ENCODE measurements at regions not wholly inside any gene's neighbourhood (a gene's known extent, or its start where the extent isn't known, plus 50 kb on each side); places are given as distances from the start of the nearest gene placed in this dataset.
A peak's percentile ranks its signal among the peaks of the same experiment; 100 is the strongest.

GRCh38 chr4:26084414-26084813, 170.4 kb downstream of the SMIM20 start:
- Histone ChIP-seq H3K4me1 (ENCODE audit: control insufficient read depth, insufficient read depth, low read length) (peaks cover 7% of the 10 kb centered on the region), H3K9me3 (ENCODE audit: control insufficient read depth, low read length) (no peaks in the 10 kb centered on the region), H3K27ac (ENCODE audit: low read length) (no peak overlapping the region), H3K4me3 (ENCODE audit: low read length) (no peak overlapping the region), H3K27me3 (ENCODE audit: control insufficient read depth, insufficient read depth) (no peaks in the 10 kb centered on the region)
- no peak for ATAC-seq
- no peak for DNase-seq
- WGBS: 96% methylated on average over 4 of the region's 4 CpGs
- intact Hi-C loops (cut with DNase I): loop anchor here in 2 of 4 donors (5.0 to 10.0 kb wide), 3 partner anchors 240 to 328 kb away; partner anchors contain the start of gene RBPJ (in 2 of the 2)

GRCh38 chr4:26085551-26085950, 171.5 kb downstream of the SMIM20 start:
- Histone ChIP-seq H3K9me3 (ENCODE audit: control insufficient read depth, low read length) (no peaks in the 10 kb centered on the region), H3K27me3 (ENCODE audit: control insufficient read depth, insufficient read depth) (no peaks in the 10 kb centered on the region), H3K4me3 (ENCODE audit: low read length) (no peak overlapping the region), H3K27ac (ENCODE audit: low read length) (no peak overlapping the region), H3K4me1 (ENCODE audit: control insufficient read depth, insufficient read depth, low read length) (peaks cover 7% of the 10 kb centered on the region)
- intact Hi-C loops (cut with DNase I): loop anchor here in 2 of 4 donors (10.0 kb wide), 1 partner anchor 239 kb away; the partner anchor contains the start of gene RBPJ (in 2 of the 2)
- DNase-seq: no peak
- WGBS: 80% methylated on average over 3 of the region's 3 CpGs
- no peak for ATAC-seq

- intact Hi-C loops (cut with DNase I): loop anchor here in 2 of 4 donors (10.0 kb wide), 1 partner anchor 238 kb away; the partner anchor contains the start of gene RBPJ (in 2 of the 2)
- peak overlapping the region; percentile 26 for H3K27ac ChIP-seq (ENCODE audit: low read length)
- 53% methylated on average over 10 of the region's 10 CpGs for WGBS
These were observed 172.8 kb downstream of the SMIM20 start for GRCh38 chr4:26086621-26087441.

GRCh38 chr4:26088433-26088928, 174.5 kb downstream of the SMIM20 start:
- Histone ChIP-seq H3K9me3 (ENCODE audit: control insufficient read depth, low read length) (no peaks in the 10 kb centered on the region), H3K27me3 (ENCODE audit: control insufficient read depth, insufficient read depth) (no peaks in the 10 kb centered on the region), H3K27ac (ENCODE audit: low read length) (no peak overlapping the region), H3K4me3 (ENCODE audit: low read length) (no peak overlapping the region), H3K4me1 (ENCODE audit: control insufficient read depth, insufficient read depth, low read length) (peaks cover 7% of the 10 kb centered on the region)
- DNase-seq: no peak
- WGBS: 31% methylated on average over 4 of the region's 4 CpGs
- ATAC-seq: peak; percentile 53 to 64
- intact Hi-C loops (cut with DNase I): loop anchor here in 2 of 4 donors (10.0 kb wide), 1 partner anchor 236 kb away; the partner anchor contains the start of gene RBPJ (in 2 of the 2)

More at GRCh38 chr4:26086621-26087441, 172.8 kb downstream of the SMIM20 start:
- Histone ChIP-seq H3K9me3 (ENCODE audit: control insufficient read depth, low read length) (no peaks in the 10 kb centered on the region), H3K27me3 (ENCODE audit: control insufficient read depth, insufficient read depth) (no peaks in the 10 kb centered on the region), H3K4me3 (ENCODE audit: low read length) (no peak overlapping the region), H3K4me1 (ENCODE audit: control insufficient read depth, insufficient read depth, low read length) (peaks cover 7% of the 10 kb centered on the region)
- DNase-seq (peak in 1 of 3 donors; percentile 38), ATAC-seq (peak in 1 of 2 donors; percentile 74)

- no peak for DNase-seq
- Histone ChIP-seq H3K9me3 (ENCODE audit: control insufficient read depth, low read length) (peaks cover under 1% of the 10 kb centered on the region), H3K27me3 (ENCODE audit: control insufficient read depth, insufficient read depth) (peaks cover 3% of the 10 kb centered on the region), H3K4me3 (ENCODE audit: low read length) (no peak overlapping the region), H3K27ac (ENCODE audit: low read length) (no peak overlapping the region), H3K4me1 (ENCODE audit: control insufficient read depth, insufficient read depth, low read length) (no peaks in the 10 kb centered on the region)
- WGBS: 65% methylated on average over 3 of the region's 3 CpGs
- intact Hi-C loops (cut with DNase I): no loop called here
- no peak for ATAC-seq
These were observed 179.5 kb downstream of the SMIM20 start for GRCh38 chr4:26093551-26093950.

- no peak overlapping the region for H3K4me3 ChIP-seq (ENCODE audit: low read length)
- intact Hi-C loops (cut with DNase I): no loop called here
- DNase-seq (no peak), ATAC-seq (no peak)
- no peak overlapping the region for H3K27ac ChIP-seq (ENCODE audit: low read length)
- H3K27me3 ChIP-seq (ENCODE audit: control insufficient read depth, insufficient read depth): peaks cover 3% of the 10 kb centered on the region
- H3K9me3 ChIP-seq (ENCODE audit: control insufficient read depth, low read length): peaks cover 2% of the 10 kb centered on the region
- no peaks in the 10 kb centered on the region for H3K4me1 ChIP-seq (ENCODE audit: control insufficient read depth, insufficient read depth, low read length)
- WGBS: 63% methylated on average over 2 of the region's 2 CpGs
These were observed 180.1 kb downstream of the SMIM20 start for GRCh38 chr4:26094076-26094475.

- no peak overlapping the region for H3K4me3 ChIP-seq (ENCODE audit: low read length)
- ATAC-seq: no peak
- DNase-seq: no peak
- intact Hi-C loops (cut with DNase I): no loop called here
- peaks cover 3% of the 10 kb centered on the region for H3K9me3 ChIP-seq (ENCODE audit: control insufficient read depth, low read length)
- H3K4me1 ChIP-seq (ENCODE audit: control insufficient read depth, insufficient read depth, low read length): no peaks in the 10 kb centered on the region
- H3K27me3 ChIP-seq (ENCODE audit: control insufficient read depth, insufficient read depth): peaks cover 3% of the 10 kb centered on the region
- no peak overlapping the region for H3K27ac ChIP-seq (ENCODE audit: low read length)
- WGBS: 64% methylated on average over 1 of the region's 1 CpG
These were observed 180.9 kb downstream of the SMIM20 start for GRCh38 chr4:26094911-26095310.

GRCh38 chr4:26099967-26100366, 185.9 kb downstream of the SMIM20 start:
- intact Hi-C loops (cut with DNase I): no loop called here

GRCh38 chr4:26101011-26101410, 187.0 kb downstream of the SMIM20 start:
- Histone ChIP-seq H3K27me3 (ENCODE audit: control insufficient read depth, insufficient read depth) (peaks cover 1% of the 10 kb centered on the region), H3K9me3 (ENCODE audit: control insufficient read depth, low read length) (peaks cover 4% of the 10 kb centered on the region), H3K4me1 (ENCODE audit: control insufficient read depth, insufficient read depth, low read length) (no peaks in the 10 kb centered on the region), H3K4me3 (ENCODE audit: low read length) (no peak overlapping the region), H3K27ac (ENCODE audit: low read length) (no peak overlapping the region)
- DNase-seq (no peak), ATAC-seq (no peak)
- 94% methylated on average over 4 of the region's 4 CpGs for WGBS
- intact Hi-C loops (cut with DNase I): no loop called here

More at GRCh38 chr4:26099967-26100366, 185.9 kb downstream of the SMIM20 start:
- no peak for ATAC-seq
- Histone ChIP-seq H3K4me1 (ENCODE audit: control insufficient read depth, insufficient read depth, low read length) (no peaks in the 10 kb centered on the region), H3K4me3 (ENCODE audit: low read length) (no peak overlapping the region), H3K27me3 (ENCODE audit: control insufficient read depth, insufficient read depth) (peaks cover 3% of the 10 kb centered on the region), H3K27ac (ENCODE audit: low read length) (no peak overlapping the region), H3K9me3 (ENCODE audit: control insufficient read depth, low read length) (peaks cover 4% of the 10 kb centered on the region)
- no peak for DNase-seq

GRCh38 chr4:26104056-26104685, 190.2 kb downstream of the SMIM20 start:
- DNase-seq: no peak
- Histone ChIP-seq H3K27me3 (ENCODE audit: control insufficient read depth, insufficient read depth) (no peaks in the 10 kb centered on the region), H3K4me1 (ENCODE audit: control insufficient read depth, insufficient read depth, low read length) (no peaks in the 10 kb centered on the region), H3K9me3 (ENCODE audit: control insufficient read depth, low read length) (peaks cover 2% of the 10 kb centered on the region), H3K27ac (ENCODE audit: low read length) (no peak overlapping the region), H3K4me3 (ENCODE audit: low read length) (no peak overlapping the region)
- intact Hi-C loops (cut with DNase I): no loop called here
- WGBS: 83% methylated on average over 3 of the region's 3 CpGs
- no peak for ATAC-seq

- no peaks in the 10 kb centered on the region for H3K9me3 ChIP-seq (ENCODE audit: control insufficient read depth, low read length)
- DNase-seq (no peak), ATAC-seq (peak; percentile 20 to 71)
- 47% methylated on average over 2 of the region's 2 CpGs for WGBS
- H3K4me3 ChIP-seq (ENCODE audit: low read length): no peak overlapping the region
- H3K27ac ChIP-seq (ENCODE audit: low read length): no peak overlapping the region
- intact Hi-C loops (cut with DNase I): no loop called here
- H3K4me1 ChIP-seq (ENCODE audit: control insufficient read depth, insufficient read depth, low read length): no peaks in the 10 kb centered on the region
- H3K27me3 ChIP-seq (ENCODE audit: control insufficient read depth, insufficient read depth): no peaks in the 10 kb centered on the region
These were observed 191.3 kb downstream of the SMIM20 start for GRCh38 chr4:26105337-26105736.
